Loucy (cell line): ENCODE measurements at regions not wholly inside any gene's neighbourhood (a gene's known extent, or its start where the extent isn't known, plus 50 kb on each side); places are given as distances from the start of the nearest gene placed in this dataset.

Source experiments
- H2AFZ ChIP-seq: fragments of 200-600 bp; sonication (generic); 2 replicates; pipeline ENCODE4 v1.6.0; 2016; ENCODE audit warnings: antibody characterized with exemption, mild to moderate bottlenecking, low read length, moderate library complexity
- H3F3A ChIP-seq: fragments of 200-600 bp; 2 replicates; pipeline ENCODE4 v1.6.0; 2016; ENCODE audit warnings: antibody characterized with exemption, low read depth, mild to moderate bottlenecking
- H3K27me3 ChIP-seq: fragments of 200-600 bp; sonication (generic); 2 replicates; pipeline ENCODE4 v1.6.1; 2014; ENCODE audit warnings: low read length, mild to moderate bottlenecking; ENCODE audit not compliant: insufficient read depth, poor library complexity, severe bottlenecking
- H3K36me3 ChIP-seq: fragments of 200-600 bp; sonication (generic); 2 replicates; pipeline ENCODE4 v1.6.1; 2016; ENCODE audit warnings: low read length; ENCODE audit not compliant: insufficient read depth
- H3K4me1 ChIP-seq: fragments of 200-600 bp; sonication (generic); 2 replicates; pipeline ENCODE4 v1.5.1; 2014; ENCODE audit warnings: low read length, mild to moderate bottlenecking; ENCODE audit not compliant: insufficient read depth, poor library complexity, severe bottlenecking
- H3K4me2 ChIP-seq: fragments of 200-600 bp; sonication (generic); 2 replicates; pipeline ENCODE4 v1.6.0; 2014; ENCODE audit warnings: antibody characterized with exemption, low read length, low read depth, mild to moderate bottlenecking; ENCODE audit not compliant: poor library complexity, severe bottlenecking
- H3K4me3 ChIP-seq: fragments of 200-600 bp; sonication (generic); 2 replicates; pipeline ENCODE4 v1.5.1; 2014; ENCODE audit warnings: low read length, mild to moderate bottlenecking, mixed read lengths; ENCODE audit not compliant: poor library complexity, severe bottlenecking
- H3K79me2 ChIP-seq: fragments of 200-600 bp; sonication (generic); 2 replicates; pipeline ENCODE4 v1.6.1; 2014; ENCODE audit warnings: low read length; ENCODE audit not compliant: insufficient read depth
- H3K9ac ChIP-seq: fragments of 200-600 bp; sonication (generic); 2 replicates; pipeline ENCODE4 v1.6.0; 2014; ENCODE audit warnings: mild to moderate bottlenecking, low read depth, low read length, moderate library complexity; ENCODE audit not compliant: poor library complexity, severe bottlenecking
- H3K9me2 ChIP-seq: fragments of 200-600 bp; sonication (generic); replicated peaks from 2 replicates; pipeline ENCODE4 v1.6.1; 2016; ENCODE audit warnings: low read depth, low read length, mixed read lengths
- H3K9me3 ChIP-seq: fragments of 200-600 bp; sonication (generic); 2 replicates; pipeline ENCODE4 v1.6.1; 2014; ENCODE audit warnings: mild to moderate bottlenecking, antibody characterized with exemption, low read length, low read depth; ENCODE audit not compliant: insufficient read depth
- H4K20me1 ChIP-seq: fragments of 200-600 bp; sonication (generic); 2 replicates; pipeline ENCODE4 v1.6.0; 2014; ENCODE audit warnings: antibody characterized with exemption, low read length, mild to moderate bottlenecking; ENCODE audit not compliant: insufficient read depth, poor library complexity, severe bottlenecking
- EZH2phosphoT487 ChIP-seq: fragments of 200-600 bp; IDR thresholded peaks from 2 replicates; pipeline ENCODE4 v1.6.1; 2018; ENCODE audit warnings: antibody characterized with exemption, mild to moderate bottlenecking, moderate library complexity, borderline replicate concordance
- TF ChIP-seq, protein P1 (sequence below): fragments of 200-600 bp; sonication (generic); conservative IDR thresholded peaks from 2 replicates; pipeline ENCODE4 v1.5.1; 2014; ENCODE audit warnings: mild to moderate bottlenecking, antibody characterized with exemption, low read length

DNA sequence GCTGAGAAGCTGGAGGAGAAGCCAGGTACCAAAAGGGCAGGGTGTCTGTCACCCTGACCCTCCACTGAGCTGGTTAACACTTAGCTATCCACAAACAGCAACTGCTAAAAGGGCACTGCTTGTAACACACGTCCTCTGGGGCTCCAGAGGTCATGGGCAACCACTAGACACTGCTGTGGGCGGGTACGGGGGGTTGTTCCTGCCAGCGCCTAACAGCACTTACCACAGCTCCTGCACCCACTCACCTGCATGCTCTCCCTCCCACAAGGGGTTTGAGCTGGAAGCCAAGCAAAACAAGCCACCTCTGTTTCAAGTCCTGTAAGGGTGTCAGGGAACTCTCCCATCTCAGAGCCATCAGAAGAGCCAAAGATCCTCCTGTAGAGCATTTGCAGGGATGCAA is 407.6 kb downstream of the MFSD1 start:
- Histone ChIP-seq H3K9ac (no peak overlapping the region), H3F3A (no peaks in the 10 kb centered on the region), H3K27me3 (no peaks in the 10 kb centered on the region), H4K20me1 (no peaks in the 10 kb centered on the region), H2AFZ (no peak overlapping the region), H3K79me2 (no peaks in the 10 kb centered on the region), H3K4me2 (no peak overlapping the region), H3K4me3 (no peak overlapping the region), H3K4me1 (no peaks in the 10 kb centered on the region), H3K9me3 (no peaks in the 10 kb centered on the region), H3K36me3 (no peaks in the 10 kb centered on the region), H3K9me2 (no peaks in the 10 kb centered on the region)
- TF ChIP-seq, protein P1, sequence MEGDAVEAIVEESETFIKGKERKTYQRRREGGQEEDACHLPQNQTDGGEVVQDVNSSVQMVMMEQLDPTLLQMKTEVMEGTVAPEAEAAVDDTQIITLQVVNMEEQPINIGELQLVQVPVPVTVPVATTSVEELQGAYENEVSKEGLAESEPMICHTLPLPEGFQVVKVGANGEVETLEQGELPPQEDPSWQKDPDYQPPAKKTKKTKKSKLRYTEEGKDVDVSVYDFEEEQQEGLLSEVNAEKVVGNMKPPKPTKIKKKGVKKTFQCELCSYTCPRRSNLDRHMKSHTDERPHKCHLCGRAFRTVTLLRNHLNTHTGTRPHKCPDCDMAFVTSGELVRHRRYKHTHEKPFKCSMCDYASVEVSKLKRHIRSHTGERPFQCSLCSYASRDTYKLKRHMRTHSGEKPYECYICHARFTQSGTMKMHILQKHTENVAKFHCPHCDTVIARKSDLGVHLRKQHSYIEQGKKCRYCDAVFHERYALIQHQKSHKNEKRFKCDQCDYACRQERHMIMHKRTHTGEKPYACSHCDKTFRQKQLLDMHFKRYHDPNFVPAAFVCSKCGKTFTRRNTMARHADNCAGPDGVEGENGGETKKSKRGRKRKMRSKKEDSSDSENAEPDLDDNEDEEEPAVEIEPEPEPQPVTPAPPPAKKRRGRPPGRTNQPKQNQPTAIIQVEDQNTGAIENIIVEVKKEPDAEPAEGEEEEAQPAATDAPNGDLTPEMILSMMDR = no peak
- TF ChIP-seq EZH2phosphoT487 = no peak

DNA sequence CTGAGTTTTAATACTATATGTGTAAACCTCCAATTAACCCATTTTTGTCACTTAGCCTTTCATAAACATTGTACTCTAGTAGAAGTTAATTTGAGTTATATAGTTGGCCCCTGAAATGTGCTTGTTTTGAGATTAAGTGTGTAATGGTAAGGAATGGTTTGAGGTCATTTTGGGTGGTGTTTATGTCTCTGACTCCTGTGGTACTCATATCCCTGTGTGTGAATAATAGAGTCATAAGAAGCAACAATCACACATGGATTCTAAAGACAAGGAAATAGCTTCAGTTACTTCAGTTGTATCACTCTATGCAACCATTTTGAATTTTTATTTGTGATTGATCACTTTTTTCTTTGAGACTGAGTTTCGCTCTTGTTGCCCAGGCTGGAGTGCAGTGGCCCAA is 408.5 kb downstream of the MFSD1 start:
- H3K9me3 ChIP-seq = no peaks in the 10 kb centered on the region
- no peaks in the 10 kb centered on the region for H3K79me2 ChIP-seq
- H3K4me3 ChIP-seq = no peak overlapping the region
- no peak overlapping the region for H3K9ac ChIP-seq
- no peak overlapping the region for H3K4me2 ChIP-seq
- no peaks in the 10 kb centered on the region for H3K36me3 ChIP-seq
- H3K27me3 ChIP-seq = no peaks in the 10 kb centered on the region
- no peaks in the 10 kb centered on the region for H4K20me1 ChIP-seq
- TF ChIP-seq, protein P1 = no peak
- TF ChIP-seq EZH2phosphoT487 = no peak
- H2AFZ ChIP-seq = no peak overlapping the region
- H3K4me1 ChIP-seq = no peaks in the 10 kb centered on the region
- H3K9me2 ChIP-seq = no peaks in the 10 kb centered on the region
- H3F3A ChIP-seq = no peaks in the 10 kb centered on the region

DNA sequence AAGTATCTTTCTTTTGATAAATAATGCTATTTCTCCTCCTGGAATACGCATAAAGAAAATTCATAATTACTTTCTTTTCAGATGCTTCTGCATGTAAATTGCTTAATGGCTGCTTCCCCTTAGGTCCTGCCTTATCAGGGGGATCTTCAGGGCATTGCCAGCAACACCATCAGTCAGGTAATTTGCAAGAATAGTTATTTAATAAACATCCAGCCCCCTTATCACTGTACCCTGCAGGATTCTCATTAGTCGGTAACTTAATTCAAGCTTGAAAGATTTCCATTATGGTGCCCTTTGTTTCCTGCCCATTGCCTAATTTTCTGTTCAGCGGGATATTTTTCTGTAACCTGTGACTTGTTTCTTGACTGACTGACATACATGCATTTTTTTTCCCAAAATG is 414.5 kb downstream of the MFSD1 start:
- no peak overlapping the region for H3K4me3 ChIP-seq
- no peaks in the 10 kb centered on the region for H3K27me3 ChIP-seq
- H3K4me2 ChIP-seq = no peak overlapping the region
- no peaks in the 10 kb centered on the region for H3K9me2 ChIP-seq
- TF ChIP-seq, protein P1 = no peak
- no peak for TF ChIP-seq EZH2phosphoT487
- no peaks in the 10 kb centered on the region for H3K79me2 ChIP-seq
- H3K4me1 ChIP-seq = no peaks in the 10 kb centered on the region
- H3F3A ChIP-seq = no peaks in the 10 kb centered on the region
- no peak overlapping the region for H3K9ac ChIP-seq
- H4K20me1 ChIP-seq = no peaks in the 10 kb centered on the region
- H3K36me3 ChIP-seq = no peaks in the 10 kb centered on the region
- H2AFZ ChIP-seq = no peak overlapping the region
- H3K9me3 ChIP-seq = no peaks in the 10 kb centered on the region
